HG03108 (cell line): ENCODE measurements at regions not wholly inside any gene's neighbourhood (a gene's known extent, or its start where the extent isn't known, plus 50 kb on each side); places are given as distances from the start of the nearest gene placed in this dataset.
"Not testable (repeated sequence)": the region's sequence is repeated elsewhere in the genome, so short reads cannot be mapped to it uniquely, and the experiment has no call there.

Experiments used
- ATAC-seq: cut with Tn5 transposase; IDR thresholded peaks from one replicate; pipeline ENCODE4 v1.9.1; 2021; ENCODE audit warnings: moderate library complexity; ENCODE audit not compliant: unreplicated experiment

- ATAC-seq = no peak
Measured at GRCh38 chr1:60918867-60919266, 163.5 kb upstream of the NFIA start.

GRCh38 chr1:60916906-60917305, 165.5 kb upstream of the NFIA start:
- no peak for ATAC-seq

- no peak for ATAC-seq
Measured at GRCh38 chr1:60916199-60916598, 166.2 kb upstream of the NFIA start.

GRCh38 chr1:60915441-60915840, 166.9 kb upstream of the NFIA start:
- ATAC-seq = no peak

GRCh38 chr1:60914982-60915381, 167.4 kb upstream of the NFIA start:
- no peak for ATAC-seq

GRCh38 chr1:60913708-60914107, 168.7 kb upstream of the NFIA start:
- ATAC-seq = not testable (repeated sequence)

- no peak for ATAC-seq
Measured at GRCh38 chr1:60913039-60913438, 169.3 kb upstream of the NFIA start.

GRCh38 chr1:60911966-60912697, 170.2 kb upstream of the NFIA start:
- no peak for ATAC-seq

GRCh38 chr1:60908159-60908558, 174.2 kb upstream of the NFIA start:
- no peak for ATAC-seq

- ATAC-seq = no peak
Measured at GRCh38 chr1:60906526-60906925, 175.8 kb upstream of the NFIA start.

- ATAC-seq = no peak
Measured at GRCh38 chr1:60906039-60906438, 176.3 kb upstream of the NFIA start.

GRCh38 chr1:60904099-60904851, 178.1 kb upstream of the NFIA start:
- ATAC-seq = no peak

- no peak for ATAC-seq
Measured at GRCh38 chr1:60903591-60903990, 178.8 kb upstream of the NFIA start.

- ATAC-seq = no peak
Measured at GRCh38 chr1:60899464-60899863, 182.9 kb upstream of the NFIA start.

- peak; percentile 70 for ATAC-seq
Measured at GRCh38 chr1:60898987-60899386, 183.4 kb upstream of the NFIA start.

GRCh38 chr1:60898413-60898812, 183.9 kb upstream of the NFIA start:
- no peak for ATAC-seq

- ATAC-seq = no peak
Measured at GRCh38 chr1:60896701-60897363, 185.5 kb upstream of the NFIA start.

- no peak for ATAC-seq
Measured at GRCh38 chr1:60895701-60896100, 186.7 kb upstream of the NFIA start.

GRCh38 chr1:60895252-60895651, 187.1 kb upstream of the NFIA start:
- ATAC-seq = no peak

- ATAC-seq = no peak
Measured at GRCh38 chr1:60894741-60895140, 187.6 kb upstream of the NFIA start.

- ATAC-seq = no peak
Measured at GRCh38 chr1:60894130-60894529, 188.2 kb upstream of the NFIA start.
